Activated CD4-positive, CD25-positive, alpha-beta regulatory T cell treated with anti-CD3 and anti-CD28 coated beads, Interleukin-2, amount 50 U/mL, for 72 hours (primary cell): ENCODE measurements at regions not wholly inside any gene's neighbourhood (a gene's known extent, or its start where the extent isn't known, plus 50 kb on each side); places are given as distances from the start of the nearest gene placed in this dataset.
"Not testable (repeated sequence)": the region's sequence is repeated elsewhere in the genome, so short reads cannot be mapped to it uniquely, and the experiment has no call there.

ENCODE experiments used
- DNase-seq: peaks from one replicate; pipeline ENCODE4 v3.0.0; 2021

DNA sequence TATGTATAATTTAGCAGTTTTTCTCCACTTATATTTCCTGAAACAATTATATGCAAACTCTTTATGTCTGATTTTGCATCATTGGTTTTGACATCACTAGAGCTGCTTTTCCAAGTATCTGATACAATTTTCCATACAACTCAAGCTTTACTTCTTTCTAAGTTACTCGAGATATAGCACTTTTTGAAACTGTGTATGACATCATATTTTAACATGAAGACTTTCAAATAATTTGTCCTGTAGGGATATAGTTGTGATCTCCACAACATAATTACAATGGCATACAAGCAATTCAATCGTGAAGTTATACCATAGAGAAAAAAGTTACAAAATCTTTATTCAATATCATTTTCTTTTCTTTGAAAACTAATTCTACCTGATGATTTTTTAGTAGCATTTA, 173.0 kb downstream of the LEPR start:
- DNase-seq = no peak

DNA sequence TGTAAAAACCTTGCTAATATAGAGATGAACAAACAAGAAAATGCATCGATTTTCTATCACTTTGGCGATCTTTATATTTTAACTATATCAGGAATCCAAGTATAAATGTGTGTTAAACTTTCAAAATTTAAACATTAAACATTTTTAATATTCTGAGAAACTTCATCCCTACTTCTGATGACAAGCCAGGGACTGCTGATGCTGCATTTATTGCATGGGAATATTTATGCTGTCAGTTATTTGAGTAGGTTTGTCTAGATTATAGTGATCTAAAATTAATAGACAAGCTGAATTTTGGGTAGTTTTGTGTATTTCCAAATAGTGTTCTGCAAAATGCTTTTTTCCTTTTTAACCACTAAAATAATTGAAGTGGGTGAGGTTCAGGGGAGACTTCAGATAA, 175.3 kb downstream of the LEPR start:
- no peak for DNase-seq

DNA sequence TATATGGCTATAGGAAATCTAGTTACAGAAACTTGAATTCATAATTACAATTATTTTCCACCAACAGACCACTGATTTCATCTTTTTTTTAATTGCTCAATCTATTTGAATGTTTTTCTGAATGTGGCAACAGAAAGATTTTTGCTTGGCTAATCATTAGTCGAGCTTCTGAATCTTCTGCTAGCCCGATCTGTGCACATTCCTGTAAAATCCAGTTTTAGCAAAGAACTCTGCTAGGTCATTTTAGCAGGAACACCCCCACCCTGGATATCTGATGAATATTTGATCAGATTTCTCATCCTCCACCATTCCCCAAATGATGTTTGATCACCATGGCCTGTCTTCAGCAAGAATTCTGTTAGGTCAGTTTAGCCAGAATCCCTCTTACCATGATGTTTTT, 176.3 kb downstream of the LEPR start:
- DNase-seq = no peak

DNA sequence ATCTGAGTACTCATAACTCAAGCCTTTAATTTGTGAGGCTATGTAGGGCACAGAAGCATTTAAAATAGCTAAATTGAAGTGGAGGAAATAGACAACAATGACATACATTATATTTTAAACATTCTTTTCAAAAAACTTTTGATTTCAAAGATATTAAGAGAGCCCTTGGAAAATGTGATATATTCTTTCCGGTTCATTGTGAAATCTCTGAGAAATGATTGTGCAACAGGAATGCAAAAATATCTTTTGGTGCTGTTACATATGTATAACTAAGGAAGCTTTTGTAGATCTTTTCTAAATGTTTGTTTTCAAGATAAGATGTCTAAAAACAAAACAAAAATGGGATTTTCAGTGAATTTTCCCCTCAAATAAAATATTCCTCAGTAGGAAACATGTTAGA, 185.2 kb downstream of the LEPR start:
- DNase-seq = no peak

DNA sequence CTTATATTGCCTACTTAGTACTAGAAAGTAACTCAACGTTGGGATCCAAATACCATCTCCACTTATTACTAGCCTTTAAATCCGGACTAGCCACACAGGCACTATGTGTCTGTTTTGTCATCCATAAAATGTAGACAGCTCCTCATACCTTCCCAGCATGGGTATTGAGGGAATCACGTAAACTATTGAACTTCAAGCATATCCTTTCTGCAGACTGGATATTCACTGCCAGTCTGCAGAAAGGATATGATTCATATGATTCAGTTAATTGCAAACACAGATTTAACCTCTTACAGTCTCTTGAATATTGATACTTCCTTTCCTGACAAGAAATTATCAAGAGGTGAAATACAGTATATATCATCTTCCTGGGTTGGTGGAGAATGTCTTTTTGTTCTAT, 186.0 kb downstream of the LEPR start:
- DNase-seq = no peak

DNA sequence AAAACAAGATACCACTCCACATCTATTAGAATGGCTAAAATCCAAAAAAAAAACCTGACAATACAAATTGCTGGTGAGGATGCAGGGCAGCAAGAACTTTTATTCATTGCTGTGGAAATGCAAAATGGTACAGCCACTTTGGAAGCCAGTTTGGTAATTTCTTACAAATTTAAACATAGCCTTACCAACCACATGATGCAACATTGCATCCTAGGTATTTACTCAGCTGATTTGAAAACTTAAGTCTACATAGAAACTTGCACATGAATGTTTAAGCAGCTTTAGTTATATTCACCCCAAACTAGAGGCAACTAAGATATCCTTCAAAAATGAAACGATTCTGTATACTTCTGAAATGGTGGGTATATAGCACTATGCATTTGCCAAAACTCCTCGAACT, 178.8 kb upstream of the PDE4B start:
- no peak for DNase-seq

DNA sequence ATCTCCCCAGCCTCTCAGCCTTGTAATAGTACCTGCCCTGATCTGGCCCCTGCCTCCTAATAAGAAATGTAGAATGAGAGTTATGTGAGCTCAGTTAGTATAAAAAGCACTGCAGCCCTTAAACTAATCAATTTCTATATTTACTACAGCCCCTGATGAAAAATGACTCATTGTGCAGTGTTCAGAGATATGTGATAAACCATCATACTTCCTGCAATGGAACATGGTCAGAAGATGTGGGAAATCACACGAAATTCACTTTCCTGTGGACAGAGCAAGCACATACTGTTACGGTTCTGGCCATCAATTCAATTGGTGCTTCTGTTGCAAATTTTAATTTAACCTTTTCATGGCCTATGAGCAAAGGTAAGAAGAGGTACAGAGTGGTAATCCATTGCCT, 176.8 kb upstream of the PDE4B start:
- DNase-seq = no peak

DNA sequence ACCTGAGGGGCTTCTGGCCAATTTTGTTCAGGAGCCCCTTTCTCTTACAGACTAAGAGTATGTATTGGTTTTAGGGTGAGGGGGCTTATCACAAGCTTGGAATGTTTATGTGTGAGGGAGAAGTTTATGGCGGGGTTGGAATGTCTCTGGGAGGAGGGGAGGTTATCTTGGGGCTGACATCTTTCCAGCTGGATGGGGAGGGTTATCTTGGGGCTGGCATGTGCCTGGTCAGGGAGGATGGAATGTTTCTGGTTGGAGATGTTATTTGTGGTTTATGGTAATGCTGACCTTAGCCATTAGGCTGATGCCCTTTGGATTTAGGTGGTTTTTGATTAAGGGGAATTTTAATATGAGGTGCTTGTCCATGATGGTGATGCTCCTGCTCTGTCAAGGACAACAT, 171.0 kb upstream of the PDE4B start:
- DNase-seq = not testable (repeated sequence)

DNA sequence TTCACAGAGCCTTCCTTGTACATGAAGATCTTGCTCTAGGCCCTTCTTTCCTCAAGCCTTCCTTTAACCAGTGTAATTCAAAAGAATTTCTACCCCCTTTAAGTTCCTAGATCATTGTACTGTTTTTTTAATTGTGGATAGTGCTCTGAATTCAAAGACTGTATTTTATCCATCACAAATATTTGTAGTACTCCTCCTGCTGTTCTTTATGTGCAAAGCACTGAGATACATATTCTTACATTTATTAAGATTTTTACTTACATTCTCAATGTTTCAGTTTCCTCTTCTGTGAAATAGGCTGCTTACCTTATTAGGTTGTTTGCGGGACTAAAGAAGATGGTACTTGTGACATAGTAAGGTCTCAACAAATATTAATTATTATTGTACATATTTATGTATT, 168.8 kb upstream of the PDE4B start:
- no peak for DNase-seq

DNA sequence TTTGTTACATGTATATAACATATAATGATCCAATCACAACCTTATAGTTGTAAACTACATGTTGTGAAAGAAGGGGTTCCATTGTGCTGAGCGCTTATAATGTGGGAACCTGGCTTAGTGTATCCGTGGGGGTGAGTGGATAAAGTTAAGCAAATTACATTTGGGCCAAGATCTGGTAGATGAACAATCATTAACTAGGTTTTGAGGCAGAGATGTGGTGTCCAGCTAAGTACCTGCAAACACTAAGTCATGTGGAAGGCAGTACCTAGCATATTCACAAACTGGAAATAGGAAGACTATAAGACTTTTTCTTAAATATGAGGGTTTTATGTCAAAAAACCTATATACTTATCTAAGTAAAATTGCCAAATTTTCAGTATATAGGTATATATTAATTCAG, 167.2 kb upstream of the PDE4B start:
- DNase-seq = no peak

DNA sequence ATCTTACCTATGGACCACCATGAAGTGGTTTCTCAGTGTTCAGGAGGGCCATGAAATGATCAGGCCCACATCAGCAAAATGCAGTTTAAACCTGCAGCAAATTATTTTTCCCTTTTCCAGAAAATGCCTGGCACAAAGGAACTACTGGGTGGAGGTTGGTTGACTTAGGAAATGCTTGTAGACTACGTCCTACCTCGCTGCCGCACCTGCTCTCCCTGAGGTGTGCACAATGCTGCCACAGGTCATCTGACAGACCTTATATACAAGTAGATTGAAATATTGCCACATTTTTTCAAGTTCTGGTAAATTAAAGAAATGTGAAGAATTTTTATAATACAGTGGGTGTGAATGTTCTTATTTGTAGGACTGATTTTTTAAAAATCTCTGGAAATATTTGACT, 166.7 kb upstream of the PDE4B start:
- no peak for DNase-seq

DNA sequence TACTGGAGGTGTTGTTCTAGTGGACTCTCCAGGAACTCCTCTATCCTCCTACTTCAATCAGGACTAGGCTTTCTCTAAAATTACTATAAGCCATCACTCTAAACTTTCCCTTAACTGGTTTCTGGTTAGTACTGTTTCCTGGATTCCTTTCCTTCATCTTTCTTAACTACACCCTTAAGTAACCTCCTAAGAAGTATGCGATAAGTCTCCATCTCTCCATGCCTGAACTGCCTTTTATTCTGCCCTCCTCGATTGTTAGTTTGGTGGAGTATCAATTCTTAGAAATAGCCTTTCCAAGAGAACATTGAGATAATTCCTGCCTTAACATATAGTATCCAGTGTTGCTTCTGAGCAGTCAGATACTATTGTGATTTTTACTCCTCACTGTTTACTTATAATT, 162.9 kb upstream of the PDE4B start:
- no peak for DNase-seq

DNA sequence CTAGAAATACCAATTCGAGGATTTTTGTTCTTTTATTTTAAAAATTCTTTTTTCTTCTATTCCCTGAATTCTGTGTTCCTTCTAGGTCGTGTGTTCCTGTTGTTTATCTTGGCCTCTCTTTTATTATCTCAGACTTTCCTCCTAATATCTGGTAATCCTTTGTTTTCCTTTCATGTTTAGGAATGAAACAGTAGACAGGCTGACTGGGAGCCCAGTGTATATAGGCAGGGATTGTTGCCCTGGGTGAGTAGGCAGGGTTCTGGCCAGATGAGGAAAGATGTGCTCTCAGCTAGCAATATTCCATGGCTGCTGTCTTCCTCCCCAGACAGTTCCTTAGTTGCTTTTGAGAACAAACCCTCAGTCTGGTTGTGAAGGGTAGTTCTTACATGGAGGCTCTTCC, 161.8 kb upstream of the PDE4B start:
- DNase-seq = no peak

DNA sequence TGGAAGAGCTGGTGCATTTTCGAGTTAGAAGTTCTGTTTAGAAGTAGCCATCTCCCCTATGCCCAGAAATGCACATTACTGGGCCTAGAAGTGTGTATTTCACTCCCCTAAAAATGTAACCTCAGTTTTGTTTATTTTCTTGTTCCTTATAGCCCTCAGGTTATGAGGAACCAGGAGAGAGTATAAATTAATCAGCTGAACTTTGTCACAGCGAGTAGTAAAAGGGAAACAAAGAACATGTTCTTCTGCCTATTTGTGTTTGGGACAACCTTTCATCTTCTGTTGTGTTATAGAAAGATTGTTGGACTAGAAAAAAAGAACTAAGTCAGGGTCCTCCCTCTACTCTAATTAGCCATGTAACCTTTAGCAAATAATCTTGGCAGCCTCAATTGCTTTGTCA, 160.5 kb upstream of the PDE4B start:
- DNase-seq = no peak

DNA sequence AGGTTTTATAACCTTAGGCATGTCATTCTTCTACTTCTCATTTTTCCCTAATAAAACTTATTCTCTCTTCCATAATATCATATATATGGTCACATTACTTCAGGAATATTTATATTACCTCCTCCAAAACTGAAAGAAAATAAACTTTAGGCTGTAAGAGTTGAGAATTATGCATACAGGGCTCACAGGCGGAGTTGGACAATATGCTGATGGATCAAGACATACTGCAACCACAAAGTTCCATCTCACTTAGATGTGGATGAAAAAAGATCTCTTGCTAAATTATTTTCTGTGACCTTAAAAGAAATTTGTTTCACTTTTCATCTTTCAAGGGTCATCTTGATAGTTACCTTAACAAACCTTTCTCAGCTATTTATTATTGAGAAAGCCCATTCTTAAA, 152.6 kb upstream of the PDE4B start:
- no peak for DNase-seq

DNA sequence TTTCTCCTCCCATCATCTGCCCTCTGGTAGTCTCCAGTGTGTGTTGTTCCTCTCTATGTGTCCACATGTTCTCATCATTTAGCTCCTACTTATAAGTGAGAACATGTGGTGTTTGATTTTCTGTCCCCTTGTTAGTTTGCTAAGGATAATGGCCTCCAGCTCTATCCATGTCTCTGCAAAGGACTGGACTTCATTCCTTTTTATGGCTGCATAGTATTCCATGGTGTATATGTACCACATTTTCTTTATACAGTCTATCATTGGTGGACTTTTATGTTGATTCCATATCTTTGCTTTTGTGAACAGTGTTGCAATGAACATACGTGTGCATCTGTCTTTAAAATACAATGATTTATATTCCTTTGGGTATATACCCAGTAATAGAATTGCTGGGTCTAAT, 143.5 kb upstream of the PDE4B start:
- DNase-seq = not testable (repeated sequence)

DNA sequence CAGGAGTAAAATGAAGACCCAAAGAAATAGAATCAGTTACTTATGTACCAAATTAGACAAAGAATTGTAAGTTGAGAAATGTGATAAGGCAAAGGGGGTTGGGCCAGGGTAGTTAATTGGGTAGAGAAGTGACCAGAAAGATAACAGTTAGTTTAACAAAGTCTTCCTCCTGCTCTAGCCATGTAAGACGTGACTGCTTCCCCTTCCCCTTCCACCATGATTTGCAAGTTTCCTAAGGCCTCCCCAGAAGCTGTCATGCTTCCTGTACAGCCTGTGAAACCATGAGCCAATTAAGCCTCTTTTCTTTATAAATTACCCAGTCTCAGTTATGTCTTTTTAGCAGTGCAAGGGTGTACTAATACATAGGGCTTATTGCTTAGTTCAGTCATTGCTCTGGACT, 142.0 kb upstream of the PDE4B start:
- DNase-seq = no peak

DNA sequence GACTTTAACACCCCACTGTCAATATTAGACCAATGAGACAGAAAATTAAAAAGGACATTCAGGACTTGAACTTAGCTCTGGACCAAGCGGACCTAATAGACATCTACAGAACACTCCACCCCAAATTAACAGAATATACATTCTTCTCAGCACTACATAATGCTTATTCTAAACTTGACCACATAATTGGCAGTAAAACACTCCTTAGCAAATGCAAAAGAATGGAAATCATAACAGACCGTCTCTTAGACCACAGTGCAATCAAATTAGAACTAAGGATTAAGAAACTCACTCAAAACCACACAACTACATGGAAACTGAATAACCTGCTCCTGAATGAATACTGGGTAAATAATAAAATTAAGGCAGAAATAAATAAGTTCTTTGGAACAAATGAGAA, 138.2 kb upstream of the PDE4B start:
- DNase-seq = not testable (repeated sequence)

DNA sequence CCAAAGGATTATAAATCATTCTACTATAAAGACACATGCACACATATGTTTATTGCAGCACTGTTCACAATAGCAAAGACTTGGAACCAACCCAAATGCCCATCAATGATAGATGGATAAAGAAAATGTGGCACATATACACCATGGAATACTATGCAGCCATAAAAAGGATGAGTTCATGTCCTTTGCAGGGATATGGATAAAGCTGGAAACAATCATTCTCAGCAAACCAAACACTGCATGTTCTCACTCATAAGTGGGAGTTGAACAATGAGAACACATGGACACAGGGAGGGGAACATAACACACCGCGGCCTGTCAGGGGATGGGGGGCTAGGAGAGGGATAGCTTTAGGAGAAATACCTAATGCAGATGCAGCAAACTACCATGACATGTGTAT, 135.1 kb upstream of the PDE4B start:
- not testable (repeated sequence) for DNase-seq

DNA sequence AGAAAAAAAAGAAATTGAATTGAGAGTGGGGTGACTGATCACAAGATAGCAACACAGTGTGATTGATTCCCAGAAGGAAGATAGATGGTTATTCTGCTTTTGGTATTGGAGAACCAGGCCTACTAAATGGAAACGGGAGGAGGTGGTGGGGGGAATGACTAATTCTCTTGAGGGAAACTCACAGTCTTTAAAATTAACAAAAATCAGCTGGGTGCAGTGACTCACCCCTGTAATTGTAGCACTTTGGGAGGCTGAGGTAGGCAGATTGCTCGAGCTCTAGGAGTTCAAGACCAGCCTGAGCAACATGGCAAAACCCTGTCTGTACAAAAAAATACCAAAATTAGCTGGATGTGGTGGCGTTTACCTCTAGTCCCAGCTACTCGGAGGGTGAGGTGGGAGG, 134.6 kb upstream of the PDE4B start:
- no peak for DNase-seq

DNA sequence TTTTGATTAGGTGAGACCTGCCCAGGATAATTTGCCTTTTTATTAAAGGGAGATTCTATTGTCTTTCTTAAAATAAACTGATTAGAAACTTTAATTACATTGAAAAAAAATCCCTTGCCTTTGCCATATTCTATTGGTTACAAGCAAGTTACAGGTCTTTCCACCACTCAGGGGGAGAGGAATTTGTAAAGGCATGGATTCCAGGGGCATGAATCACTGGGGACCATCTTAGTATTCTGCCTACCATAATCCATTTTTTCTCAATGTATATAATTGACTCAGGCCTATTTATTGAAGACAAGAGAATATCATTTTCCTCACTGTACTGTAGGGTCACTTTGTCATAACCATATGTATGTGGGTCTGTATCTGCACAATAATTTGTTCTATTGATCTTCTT, 124.3 kb upstream of the PDE4B start:
- no peak for DNase-seq

DNA sequence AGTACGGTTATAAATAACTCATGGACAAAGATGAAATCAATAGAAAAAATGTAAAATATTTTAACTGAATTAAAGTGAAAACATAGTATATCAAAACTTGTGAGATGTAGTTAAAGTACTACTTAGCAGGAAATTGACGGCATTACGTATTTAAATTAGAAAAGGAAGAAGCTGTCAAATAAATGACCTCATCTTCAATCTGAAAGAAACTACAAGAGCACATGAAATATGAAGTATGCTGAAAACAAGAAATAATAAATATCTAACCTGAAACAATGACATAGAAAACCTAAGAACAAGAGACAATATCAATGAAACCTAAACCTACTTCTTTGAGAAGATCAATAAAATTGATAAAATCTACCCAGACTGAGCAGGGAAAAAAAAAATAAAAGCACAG, 122.2 kb upstream of the PDE4B start:
- DNase-seq = no peak

DNA sequence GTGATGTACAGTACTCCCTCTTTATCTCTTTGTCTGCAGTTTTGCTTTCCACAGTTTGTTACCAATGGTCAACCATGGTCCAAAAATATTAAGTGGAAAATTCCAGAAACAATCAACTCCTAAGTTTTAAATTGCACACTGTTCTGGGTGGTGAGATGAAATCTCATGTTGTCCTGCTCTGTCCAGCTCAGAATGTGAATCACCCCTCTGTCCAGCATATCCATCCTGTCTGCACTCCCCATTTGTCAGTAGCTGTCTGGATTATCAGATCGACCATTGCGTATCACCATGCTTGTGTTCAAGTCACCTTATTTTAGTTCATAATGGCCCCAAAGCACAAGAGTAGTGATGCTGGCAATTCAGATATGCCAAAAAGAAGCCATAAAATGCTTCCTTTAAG, 118.2 kb upstream of the PDE4B start:
- no peak for DNase-seq

DNA sequence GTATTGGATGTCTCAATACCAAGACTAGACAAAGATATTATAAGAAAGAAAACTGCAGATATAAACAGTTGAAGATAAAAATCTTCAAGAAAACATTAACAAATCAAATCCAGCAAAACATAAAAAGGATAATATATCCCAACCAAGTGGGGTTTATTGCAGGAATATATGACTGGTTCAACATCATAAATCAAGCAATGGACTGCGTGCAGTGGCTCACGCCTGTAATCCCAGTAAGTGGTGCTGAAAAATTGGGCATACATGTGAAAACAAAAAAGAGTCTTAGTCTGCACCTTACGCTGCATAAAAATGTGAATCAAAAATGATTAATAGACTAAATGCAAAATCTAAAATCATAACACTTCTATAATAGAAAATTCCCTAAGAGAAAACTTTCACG, 112.9 kb upstream of the PDE4B start:
- no peak for DNase-seq

DNA sequence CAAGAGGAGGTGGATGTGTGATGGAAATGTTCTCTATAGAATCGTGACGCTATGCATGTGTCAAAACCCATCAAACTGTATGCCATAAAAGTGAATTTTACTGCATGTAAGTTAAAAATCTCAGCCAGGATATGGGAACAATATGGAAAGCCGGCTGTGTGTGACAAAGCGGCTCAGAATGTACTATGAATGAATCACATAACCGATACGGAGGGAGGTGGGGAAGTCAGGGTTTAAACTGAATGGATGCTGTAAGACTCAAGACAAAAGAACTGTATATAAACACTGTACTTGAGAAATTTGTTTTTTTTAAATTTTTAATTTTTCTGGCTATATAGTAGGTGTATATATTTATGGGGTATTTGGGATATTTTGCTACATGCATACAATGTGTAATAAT, 111.6 kb upstream of the PDE4B start:
- no peak for DNase-seq

DNA sequence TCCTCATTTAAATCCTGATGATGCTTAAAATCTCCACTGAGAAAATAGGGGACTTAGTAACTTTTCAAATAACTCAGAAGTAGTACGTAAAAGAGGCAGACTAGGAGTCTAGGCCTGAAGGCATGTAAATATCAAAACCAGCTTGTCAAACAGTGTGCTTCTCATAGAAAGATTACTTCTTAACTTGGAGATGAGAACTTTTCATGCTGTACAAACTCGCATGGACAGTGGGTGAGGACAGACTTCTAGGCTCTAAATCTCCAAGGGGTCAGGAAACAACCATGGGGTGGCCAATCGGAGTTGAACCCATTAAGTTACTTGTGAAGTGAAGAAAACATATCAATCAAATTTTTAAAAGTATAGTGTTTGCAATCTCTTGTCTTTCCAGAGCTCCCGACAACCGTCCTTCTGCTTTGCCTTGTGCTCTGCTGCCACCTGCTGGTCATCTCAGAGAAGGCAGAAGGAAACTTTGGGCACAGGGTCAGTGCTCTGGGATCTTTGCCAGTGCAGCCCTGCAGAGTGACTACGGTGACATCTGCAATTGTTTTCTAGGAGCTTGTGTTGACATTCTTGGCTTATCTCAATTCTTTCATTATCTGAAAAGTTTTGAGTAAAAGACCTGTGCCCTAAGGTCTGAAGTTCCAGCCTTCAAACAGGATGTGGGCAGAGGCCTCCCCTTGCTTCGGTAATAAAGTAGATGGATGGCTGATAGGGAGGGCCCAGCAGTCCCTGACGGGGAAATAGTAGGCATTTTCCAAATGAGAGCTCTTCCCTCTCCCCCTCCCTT, 105.1 kb upstream of the PDE4B start:
- DNase-seq = peak; percentile 78
